ENCODE measurements at regions not wholly inside any gene's neighbourhood (a gene's known extent, or its start where the extent isn't known, plus 50 kb on each side); places are given as distances from the start of the nearest gene placed in this dataset.

DNA sequence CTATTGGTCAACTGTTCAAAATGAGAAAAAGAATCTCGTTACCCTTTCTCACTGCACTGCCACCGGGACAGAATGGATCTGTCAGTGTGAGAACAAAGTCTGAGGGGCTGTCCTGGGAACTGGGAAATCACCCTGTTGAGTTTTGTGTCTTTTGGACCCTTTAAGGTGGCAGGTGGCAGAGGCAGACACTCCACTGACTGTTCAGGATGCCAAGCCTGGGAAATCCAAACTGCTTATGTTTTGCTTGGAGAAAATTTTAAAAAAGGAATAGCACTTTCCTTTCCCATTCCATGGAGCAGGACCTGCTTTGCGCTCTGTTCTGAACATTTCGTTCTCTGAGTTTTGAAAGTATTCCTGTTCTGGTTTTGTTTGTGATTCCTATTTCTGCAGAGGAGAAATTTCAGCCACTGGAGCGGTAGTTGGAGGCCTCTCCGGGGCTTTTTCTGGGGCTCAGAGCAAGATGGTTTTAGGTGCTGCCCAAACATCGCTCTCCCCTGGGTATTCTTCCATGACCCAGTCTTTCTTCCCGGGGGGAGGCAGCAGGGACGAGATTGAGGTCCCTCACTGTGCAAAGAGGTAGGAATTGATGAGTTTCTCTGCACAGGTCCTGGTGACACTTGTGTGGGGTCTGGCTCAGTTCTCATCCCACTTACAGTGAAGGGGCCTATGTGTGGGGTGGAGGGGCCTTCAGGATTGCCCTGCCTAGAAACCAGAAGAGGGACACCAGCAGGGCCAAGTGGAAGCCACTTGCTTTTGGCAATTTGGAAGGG, 138.5 kb upstream of the SYT13 start:
- Histone ChIP-seq H3K18ac (ENCODE audit: insufficient read length, low read depth, low read length) (no peak overlapping the region), H2AFZ (ENCODE audit: low read length) (no peak overlapping the region), H2BK5ac (ENCODE audit: insufficient read length, low read length) (no peak overlapping the region), H2BK20ac (ENCODE audit: low read depth, low read length, poor library complexity, severe bottlenecking) (no peak overlapping the region), H3K23ac (ENCODE audit: insufficient read length, low read depth, low read length) (no peak overlapping the region), H3K79me2 (ENCODE audit: insufficient read depth, low read length) (no peaks in the 10 kb centered on the region), H3K79me1 (ENCODE audit: insufficient read depth, low read depth, low read length, poor library complexity, severe bottlenecking) (no peaks in the 10 kb centered on the region), H2BK120ac (ENCODE audit: low read depth, low read length, poor library complexity, severe bottlenecking) (no peak overlapping the region), H3T11ph (ENCODE audit: low read length) (no peak overlapping the region), H2BK15ac (ENCODE audit: low read depth, low read length) (no peak overlapping the region), H3K56ac (ENCODE audit: insufficient read length, low read depth, low read length) (no peak overlapping the region), H3K9me3 (ENCODE audit: control insufficient read depth, low read depth, low read length) (no peaks in the 10 kb centered on the region), H4K20me1 (ENCODE audit: control insufficient read depth, insufficient read depth, insufficient read length) (no peaks in the 10 kb centered on the region), H3K14ac (ENCODE audit: insufficient read depth, low read length) (no peak overlapping the region), H4K5ac (ENCODE audit: insufficient read length, low read depth, low read length) (no peak overlapping the region), H4K8ac (replicated peaks; ENCODE audit: insufficient read length, low read depth, low read length) (no peak overlapping the region), H3K4ac (ENCODE audit: low read depth, low read length) (no peak overlapping the region), H2AK5ac (ENCODE audit: insufficient read length, low read length) (no peak overlapping the region), H3K23me2 (ENCODE audit: insufficient read length, low read depth, low read length, poor library complexity, severe bottlenecking) (no peaks in the 10 kb centered on the region), H3K9ac (ENCODE audit: extremely low read depth, insufficient read length, low read length) (no peak overlapping the region), H3K4me1 (ENCODE audit: insufficient read depth, low read length) (no peaks in the 10 kb centered on the region), H3K27me3 (ENCODE audit: insufficient read depth, low read length) (no peaks in the 10 kb centered on the region), H2BK12ac (ENCODE audit: insufficient read length, low read depth, low read length) (no peak overlapping the region), H3K4me2 (ENCODE audit: insufficient read depth, insufficient read length, low read length) (no peak overlapping the region), H3K27ac (ENCODE audit: insufficient read length, low read depth, low read length) (no peak overlapping the region), H4K91ac (ENCODE audit: insufficient read length, low read depth, low read length) (no peak overlapping the region)
- Mint-ChIP-seq H3K27me3 (ENCODE audit: low read depth) (peaks cover 9% of the 10 kb centered on the region), H3K9me3 (no peaks in the 10 kb centered on the region), H3K36me3 (ENCODE audit: insufficient read depth in 1 of 3, low read depth in 3 of 3) (no peaks in the 10 kb centered on the region), H3K4me3 (no peak overlapping the region), H3K4me1 (peaks cover 0 to 10% of the 10 kb centered on the region in 2 experiments; a peak in 2 of 4 replicates), H3K27ac (peak overlapping the region in 1 of 3 experiments; percentile 9; a peak in 1 of 7 replicates)
- TF ChIP-seq, protein P1, sequence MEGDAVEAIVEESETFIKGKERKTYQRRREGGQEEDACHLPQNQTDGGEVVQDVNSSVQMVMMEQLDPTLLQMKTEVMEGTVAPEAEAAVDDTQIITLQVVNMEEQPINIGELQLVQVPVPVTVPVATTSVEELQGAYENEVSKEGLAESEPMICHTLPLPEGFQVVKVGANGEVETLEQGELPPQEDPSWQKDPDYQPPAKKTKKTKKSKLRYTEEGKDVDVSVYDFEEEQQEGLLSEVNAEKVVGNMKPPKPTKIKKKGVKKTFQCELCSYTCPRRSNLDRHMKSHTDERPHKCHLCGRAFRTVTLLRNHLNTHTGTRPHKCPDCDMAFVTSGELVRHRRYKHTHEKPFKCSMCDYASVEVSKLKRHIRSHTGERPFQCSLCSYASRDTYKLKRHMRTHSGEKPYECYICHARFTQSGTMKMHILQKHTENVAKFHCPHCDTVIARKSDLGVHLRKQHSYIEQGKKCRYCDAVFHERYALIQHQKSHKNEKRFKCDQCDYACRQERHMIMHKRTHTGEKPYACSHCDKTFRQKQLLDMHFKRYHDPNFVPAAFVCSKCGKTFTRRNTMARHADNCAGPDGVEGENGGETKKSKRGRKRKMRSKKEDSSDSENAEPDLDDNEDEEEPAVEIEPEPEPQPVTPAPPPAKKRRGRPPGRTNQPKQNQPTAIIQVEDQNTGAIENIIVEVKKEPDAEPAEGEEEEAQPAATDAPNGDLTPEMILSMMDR (conservative IDR thresholded peaks at IDR 0.05): no peak
- WGBS (ENCODE audit: extremely low coverage, insufficient read length, low lambda C conversion rate): no CpG with 5 or more reads among the region's 9 CpGs
- no peak for DNase-seq

Data from H9 (cell line).